ENCODE measurements at regions not wholly inside any gene's neighbourhood (a gene's known extent, or its start where the extent isn't known, plus 50 kb on each side); places are given as distances from the start of the nearest gene placed in this dataset.

- DNase-seq (ENCODE audit: low read depth) = no peak
Observed at GRCh38 chr1:222038971-222039370, 297.1 kb upstream of the DUSP10 start.

DNA sequence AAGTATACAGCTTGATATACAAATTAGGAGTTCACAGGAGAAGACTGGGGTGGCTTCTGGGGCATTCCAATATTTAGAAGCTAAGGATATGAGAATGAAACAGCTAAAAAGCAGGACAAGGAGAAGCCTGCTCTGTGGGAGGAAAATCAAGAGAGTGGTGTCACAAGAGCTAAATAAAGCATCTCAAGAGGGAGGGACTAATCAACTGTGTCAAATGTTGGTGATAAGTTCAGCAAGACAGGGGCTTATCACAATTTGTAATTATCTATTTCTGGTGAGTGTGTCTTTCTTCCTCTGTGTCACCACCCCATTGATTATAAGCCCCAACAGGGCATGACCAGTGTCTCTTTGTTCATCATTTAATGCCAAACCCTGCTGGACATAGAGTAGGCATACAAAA is 295.8 kb upstream of the DUSP10 start:
- no peak for DNase-seq (ENCODE audit: low read depth)

DNA sequence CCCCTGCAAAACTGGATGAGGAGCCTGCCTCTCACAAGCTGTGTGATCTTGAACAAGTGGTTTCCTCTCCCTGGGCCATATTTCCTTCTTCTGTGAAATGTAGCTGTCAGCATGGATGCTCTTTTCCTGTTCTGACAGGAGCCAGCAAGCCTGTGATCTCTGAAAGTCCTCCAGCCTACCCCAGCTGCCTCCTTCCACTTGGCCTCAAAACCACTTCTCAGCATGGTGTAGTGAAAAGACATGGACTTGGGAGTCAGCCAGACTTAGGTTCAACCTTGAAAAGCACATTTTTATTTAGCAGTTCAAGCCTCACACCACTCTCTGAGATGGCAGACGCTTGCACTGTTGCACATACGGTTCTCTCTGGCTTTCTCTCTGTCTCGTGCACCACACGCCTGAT is 292.9 kb upstream of the DUSP10 start:
- no peak for DNase-seq (ENCODE audit: low read depth)

DNA sequence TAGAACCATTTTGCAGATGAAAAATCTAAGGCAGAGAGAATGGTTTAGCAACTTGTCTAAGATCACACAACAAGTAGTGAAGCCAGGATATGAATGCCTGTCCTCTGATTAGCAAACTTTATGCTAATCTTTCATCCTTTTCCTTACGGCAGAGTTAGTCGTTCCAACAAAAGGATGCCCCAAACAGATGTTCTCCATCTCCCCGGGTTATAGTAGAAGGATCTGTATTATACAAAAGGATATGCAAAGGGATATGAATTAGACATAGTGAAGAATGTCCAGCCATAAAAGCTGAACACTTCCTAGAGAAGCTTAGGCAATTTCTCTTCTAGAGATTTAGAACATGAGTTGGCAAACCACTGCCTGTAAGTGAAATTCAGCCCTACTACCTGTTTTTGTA is 291.6 kb upstream of the DUSP10 start:
- no peak for DNase-seq (ENCODE audit: low read depth)

GRCh38 chr1:222031318-222031717 is 289.4 kb upstream of the DUSP10 start:
- no peak for DNase-seq (ENCODE audit: low read depth)

DNA sequence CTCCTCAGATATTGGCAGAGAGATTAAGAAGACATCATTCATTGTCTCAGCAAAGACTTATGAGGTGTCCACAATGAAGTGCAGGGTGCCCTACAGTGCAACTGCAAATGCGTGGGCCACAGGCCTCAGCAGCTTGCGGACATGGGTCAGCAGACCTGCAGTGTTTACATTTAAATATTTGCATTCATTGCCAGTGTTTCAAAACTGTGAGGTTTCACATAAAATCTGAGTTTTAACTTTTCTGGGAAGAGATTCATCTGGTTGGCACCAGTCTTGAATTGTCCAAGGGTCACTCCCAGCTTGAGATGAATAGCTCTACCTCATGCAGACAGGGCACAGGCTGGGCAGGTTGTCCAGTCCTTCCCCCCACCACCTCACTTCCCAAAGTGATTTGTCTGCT is 286.8 kb upstream of the DUSP10 start:
- DNase-seq (ENCODE audit: low read depth) = no peak

DNA sequence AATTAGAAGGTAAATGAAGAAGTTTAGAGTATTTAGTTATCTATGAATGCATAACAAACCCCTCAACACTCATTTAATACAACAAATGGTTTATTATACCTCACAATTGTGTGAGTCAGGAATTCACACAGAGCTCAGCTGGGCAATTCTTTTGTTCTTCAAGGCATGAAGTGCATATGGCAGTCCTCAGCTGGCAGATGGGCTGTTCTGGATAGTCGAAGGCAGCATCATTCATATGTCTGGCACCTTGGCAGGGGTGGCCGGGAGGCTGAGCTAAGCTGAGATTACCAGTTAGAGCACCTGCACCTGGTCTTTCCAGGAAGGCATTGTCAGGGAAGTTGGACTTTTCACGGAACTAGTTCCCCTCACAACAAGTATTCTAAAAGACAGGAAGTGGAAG is 286.2 kb upstream of the DUSP10 start:
- no peak for DNase-seq (ENCODE audit: low read depth)

DNA sequence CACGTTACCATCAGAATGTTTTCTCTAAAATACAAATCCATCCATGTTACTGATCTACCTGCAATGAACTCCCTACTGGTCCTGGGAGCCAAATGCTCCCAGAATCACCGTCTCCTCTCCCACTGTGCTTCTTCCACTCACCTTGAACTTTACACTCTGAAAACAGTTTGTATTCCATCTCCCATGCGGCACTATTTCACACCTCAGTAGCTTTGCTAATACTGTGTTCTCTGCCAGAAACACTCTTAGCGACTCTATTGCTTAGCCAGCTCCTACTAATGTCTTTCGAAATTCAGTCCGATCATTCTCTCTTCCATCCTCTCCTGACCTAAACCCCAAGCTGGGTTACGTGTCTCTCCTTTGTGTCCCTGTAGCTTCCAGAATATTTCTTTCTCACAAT is 284.4 kb upstream of the DUSP10 start:
- DNase-seq (ENCODE audit: low read depth) = no peak

DNA sequence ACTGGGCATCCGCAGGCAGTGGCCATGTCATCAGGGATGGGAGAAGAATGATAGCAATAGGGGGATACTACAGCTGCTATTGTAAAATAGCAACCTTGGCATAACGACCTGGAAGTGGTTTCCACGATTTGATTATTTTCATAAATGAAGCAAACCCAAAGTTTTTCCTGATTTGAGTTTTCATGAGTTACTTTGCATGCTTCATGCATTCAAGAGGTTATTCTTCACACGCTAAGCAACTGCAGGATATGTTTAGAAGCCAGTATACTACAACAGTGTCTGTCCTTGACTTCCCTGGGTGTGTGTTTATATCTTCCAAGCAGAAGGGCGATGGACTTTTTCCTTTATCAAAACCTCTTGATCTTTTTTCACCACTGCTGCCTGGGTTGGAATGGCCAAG is 281.1 kb upstream of the DUSP10 start:
- no peak for DNase-seq (ENCODE audit: low read depth)

DNA sequence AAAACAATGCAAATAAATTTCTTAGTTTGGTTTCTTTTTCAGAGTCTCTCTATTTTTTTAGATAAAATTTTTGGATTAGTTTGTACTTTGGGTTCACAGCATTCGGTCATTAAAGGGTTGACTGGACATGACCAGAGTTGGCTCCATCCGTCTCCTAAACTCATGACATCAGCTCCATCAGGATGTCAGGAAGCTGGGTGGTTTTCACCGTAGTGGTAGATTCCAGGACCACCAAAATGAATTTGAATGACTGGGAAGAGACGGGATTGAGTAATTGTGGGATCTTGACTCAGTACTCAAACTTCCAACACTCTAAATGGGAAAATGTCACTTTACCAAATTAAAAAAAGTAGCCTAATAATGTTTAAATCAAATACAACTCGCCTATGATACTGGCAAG is 279.2 kb upstream of the DUSP10 start:
- DNase-seq (ENCODE audit: low read depth) = no peak

DNA sequence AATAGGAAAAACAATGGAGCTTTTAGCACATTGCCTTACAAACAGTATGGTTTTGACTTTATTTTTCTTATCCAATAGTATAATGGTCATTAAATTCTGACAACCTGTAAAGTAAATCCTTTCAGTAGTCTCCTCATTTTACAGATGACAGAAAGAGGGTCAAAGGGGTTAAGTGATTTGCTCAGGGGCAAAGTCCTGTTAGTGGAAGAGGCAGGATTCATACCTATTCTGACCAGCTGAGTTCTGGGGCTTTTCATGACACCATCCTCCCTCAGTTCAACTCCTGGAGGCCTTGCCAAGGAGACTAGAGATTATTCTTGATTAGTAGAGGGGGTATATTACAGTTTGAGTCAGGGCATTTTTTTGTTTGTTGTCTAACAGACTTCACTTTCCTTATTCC is 278.7 kb upstream of the DUSP10 start:
- no peak for DNase-seq (ENCODE audit: low read depth)

DNA sequence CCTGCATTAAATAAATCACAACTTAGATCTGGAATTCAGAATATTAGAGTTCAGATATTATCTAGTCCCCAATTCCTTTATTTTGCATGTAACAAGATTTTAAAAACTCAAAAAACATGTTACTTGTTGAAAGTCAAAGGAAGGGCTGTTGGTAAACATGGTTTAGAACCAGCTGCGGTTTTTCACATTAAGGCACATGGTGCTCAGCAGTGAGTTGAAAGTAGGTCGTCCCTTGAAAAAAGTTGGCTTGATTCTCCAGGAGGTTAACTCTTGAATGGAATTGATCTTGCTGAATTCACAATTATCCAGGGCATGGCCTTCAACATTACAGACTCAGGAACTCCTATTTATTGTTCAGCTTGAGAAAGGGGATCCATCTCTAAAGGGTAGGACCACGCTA is 277.1 kb upstream of the DUSP10 start:
- no peak for DNase-seq (ENCODE audit: low read depth)

GRCh38 chr1:222018041-222018440 is 276.2 kb upstream of the DUSP10 start:
- DNase-seq (ENCODE audit: low read depth) = no peak

DNA sequence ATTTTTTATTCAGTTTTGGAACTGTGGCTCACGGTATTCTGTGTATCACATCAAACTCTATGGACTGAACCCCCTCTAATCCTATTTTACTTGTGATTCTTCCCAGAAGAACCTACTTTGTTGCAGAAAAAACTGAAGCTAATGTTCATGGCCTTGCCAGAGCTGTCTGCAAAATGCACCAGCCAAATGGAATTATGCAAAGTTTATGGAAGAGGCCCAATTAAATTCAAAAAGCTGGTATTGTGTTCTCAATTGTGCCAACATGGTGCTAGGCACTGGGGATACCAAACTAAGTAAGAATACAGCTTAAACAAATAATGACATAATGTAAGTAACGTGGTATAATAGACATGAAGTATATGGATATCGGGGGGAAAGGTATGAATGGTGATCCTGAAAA is 273.8 kb upstream of the DUSP10 start:
- DNase-seq (ENCODE audit: low read depth) = no peak

GRCh38 chr1:222014001-222014400 is 272.1 kb upstream of the DUSP10 start:
- no peak for DNase-seq (ENCODE audit: low read depth)

DNA sequence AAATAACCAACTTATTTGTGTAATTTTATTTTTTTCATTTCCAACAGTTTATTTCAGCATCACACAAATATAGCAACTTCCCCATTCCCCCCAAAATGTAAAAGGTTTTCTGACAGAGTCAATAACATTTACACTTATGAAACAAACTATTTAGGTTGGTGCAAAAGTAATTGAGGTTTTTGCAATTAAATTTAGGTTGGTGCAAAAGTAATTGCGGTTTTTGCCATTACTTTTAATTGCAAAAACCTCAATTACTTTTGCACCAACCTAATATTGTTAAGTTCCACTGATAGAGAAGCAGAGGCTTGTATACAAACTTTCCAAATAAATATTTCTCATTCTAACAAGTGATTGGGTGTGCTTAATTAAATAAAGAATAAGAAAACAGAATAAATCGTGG is 270.9 kb upstream of the DUSP10 start:
- no peak for DNase-seq (ENCODE audit: low read depth)

DNA sequence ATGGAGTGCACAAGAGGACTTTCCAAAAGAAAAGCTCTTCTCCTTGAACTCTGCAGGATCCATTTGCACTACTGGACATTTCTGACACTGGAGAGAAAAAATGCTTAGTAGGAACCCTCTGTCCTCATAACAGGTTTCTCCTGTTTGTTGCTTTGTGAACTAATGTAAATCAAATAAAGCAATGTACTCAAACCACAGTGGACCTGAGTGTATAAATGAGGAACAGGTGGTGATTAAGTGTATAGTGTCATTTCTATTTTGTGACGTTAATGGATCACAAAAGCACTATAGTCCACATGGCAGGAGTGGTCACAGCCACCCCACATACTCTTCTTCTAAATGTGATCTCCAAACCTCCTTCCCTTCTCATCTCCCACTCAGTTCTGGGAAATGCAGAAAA is 268.4 kb upstream of the DUSP10 start:
- DNase-seq (ENCODE audit: low read depth) = no peak

- DNase-seq (ENCODE audit: low read depth) = no peak
Observed at GRCh38 chr1:222009105-222009730, 267.3 kb upstream of the DUSP10 start.

DNA sequence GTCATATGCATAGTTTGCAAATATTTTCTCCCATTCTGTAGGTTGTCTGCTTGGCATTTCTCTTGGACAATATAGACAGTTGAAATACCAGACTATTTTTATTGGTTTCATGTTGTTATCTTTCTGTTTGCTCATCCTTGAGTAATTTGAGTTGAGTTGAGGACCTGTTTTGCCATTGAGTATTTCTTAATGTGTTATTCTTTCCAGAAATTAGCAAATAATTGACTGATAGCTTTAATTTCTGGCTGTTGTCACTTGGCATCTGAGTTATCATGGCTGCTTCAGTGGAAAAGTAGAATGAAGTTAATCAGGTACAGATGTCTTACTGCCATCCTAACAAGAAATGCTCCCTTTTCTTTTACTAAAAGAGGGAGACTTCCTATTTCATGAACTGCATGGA is 264.8 kb upstream of the DUSP10 start:
- DNase-seq (ENCODE audit: low read depth) = no peak

DNA sequence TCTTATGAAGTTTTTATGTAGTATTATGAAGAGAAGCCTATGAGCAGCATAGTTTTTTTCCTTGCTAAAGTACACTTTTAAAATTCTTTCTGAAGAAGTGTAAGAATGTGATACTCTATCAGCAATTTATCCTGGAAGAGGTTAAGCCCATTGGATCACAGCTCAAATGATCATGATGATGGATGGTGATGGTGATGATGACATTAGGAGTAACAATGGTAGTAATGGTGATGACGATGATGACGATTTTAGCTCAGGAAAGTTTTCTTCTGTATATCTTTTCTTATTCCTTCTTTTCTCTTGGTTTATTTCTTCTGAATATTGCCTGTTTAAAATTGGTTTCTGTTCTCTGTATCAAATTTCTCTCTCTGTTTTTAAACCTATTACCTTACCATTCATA is 262.9 kb upstream of the DUSP10 start:
- DNase-seq (ENCODE audit: low read depth) = no peak

GRCh38 chr1:222004034-222004433 is 262.1 kb upstream of the DUSP10 start:
- DNase-seq (ENCODE audit: low read depth) = no peak

DNA sequence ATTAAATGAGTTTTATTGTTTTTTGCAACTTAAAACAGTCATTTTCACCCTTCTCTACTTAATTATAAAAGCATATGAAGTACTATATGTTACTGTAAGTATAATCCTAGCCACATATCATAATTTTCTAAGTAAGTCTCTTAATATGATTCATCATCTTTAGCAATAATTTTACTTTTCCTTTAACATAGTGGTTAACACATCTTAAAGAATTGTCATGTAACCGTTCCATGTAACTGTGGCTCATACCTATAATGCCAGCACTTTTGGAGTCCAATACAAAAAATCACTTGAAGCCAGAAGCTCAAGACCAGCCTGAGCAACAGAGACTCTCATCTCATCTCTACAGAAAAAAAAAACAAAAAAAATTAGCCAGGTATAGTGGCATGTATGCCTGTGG is 260.6 kb upstream of the DUSP10 start:
- DNase-seq (ENCODE audit: low read depth) = no peak

DNA sequence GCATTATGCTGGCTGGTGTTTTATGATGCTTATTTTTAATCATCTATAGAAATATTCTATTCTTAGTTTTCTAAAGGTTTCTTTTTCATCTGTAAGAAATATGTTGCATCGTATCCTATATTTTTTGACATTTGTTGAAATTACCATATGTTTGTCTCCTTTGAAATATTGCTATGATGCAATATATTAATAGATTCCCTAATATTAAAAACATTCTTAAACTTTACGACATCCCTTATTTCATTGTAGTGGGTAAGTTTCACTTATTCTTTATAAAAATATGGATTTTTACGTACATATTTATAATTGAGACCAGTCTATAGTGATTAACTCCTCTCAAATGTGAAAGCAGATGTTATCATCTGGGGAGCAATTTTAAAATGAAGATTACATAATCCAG is 258.2 kb upstream of the DUSP10 start:
- no peak for DNase-seq (ENCODE audit: low read depth)

- DNase-seq (ENCODE audit: low read depth) = no peak
Observed at GRCh38 chr1:221998781-221999180, 256.9 kb upstream of the DUSP10 start.

- no peak for DNase-seq (ENCODE audit: low read depth)
Observed at GRCh38 chr1:221998186-221998612, 256.3 kb upstream of the DUSP10 start.

Measured in T-helper 22 cell (primary cell).